Epithelial cell of esophagus (primary cell): ENCODE measurements at regions not wholly inside any gene's neighbourhood (a gene's known extent, or its start where the extent isn't known, plus 50 kb on each side); places are given as distances from the start of the nearest gene placed in this dataset.
"Not testable (repeated sequence)": the region's sequence is repeated elsewhere in the genome, so short reads cannot be mapped to it uniquely, and the experiment has no call there.

Experiments
- DNase-seq: peaks from one replicate; pipeline ENCODE4 v3.0.0; 2010; ENCODE audit warnings: low read depth
- H3K4me3 ChIP-seq: 2 replicates; pipeline ENCODE4 v1.5.1; 2011; ENCODE audit warnings: mild to moderate bottlenecking, low read length, control low read depth
- TF ChIP-seq, protein P1 (sequence below): IDR thresholded peaks from 2 replicates; pipeline ENCODE4 v1.5.1; 2011; ENCODE audit warnings: low read depth, mild to moderate bottlenecking, low read length, control low read depth, inconsistent platforms; ENCODE audit not compliant: insufficient read depth; ENCODE audit errors: missing control alignments

DNA sequence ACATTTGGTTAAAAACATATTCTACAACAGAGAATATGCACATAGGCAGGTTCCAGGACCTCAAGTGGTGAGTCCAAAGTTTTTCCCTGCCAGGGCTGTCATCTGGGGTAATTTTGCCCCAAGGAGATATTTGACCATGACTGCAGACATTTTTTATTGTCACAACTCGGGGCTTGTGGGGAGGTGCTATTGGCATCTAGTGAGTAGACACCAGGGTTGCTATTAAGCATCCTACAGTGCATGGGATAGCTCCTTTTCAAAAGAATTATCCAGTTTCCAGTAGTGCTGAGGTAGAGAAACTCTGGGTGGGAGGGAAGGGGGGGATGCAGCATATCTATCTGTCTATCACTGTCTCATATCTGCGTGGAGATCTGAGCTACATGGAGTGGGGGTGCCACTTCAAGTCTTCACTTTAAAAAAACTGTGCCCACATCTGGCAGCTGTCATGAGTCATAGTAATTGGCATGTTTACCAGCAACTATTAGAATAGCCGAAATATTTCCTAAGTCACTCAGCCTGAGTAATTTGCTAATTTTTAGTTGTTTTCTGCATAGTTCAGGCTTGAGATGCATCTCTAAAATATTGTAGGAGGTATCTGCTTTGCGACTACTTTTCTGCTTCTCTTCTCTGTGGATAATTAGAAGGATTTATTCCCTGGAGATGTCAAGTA, 254.0 kb upstream of the RBMS1 start:
- TF ChIP-seq, protein P1, sequence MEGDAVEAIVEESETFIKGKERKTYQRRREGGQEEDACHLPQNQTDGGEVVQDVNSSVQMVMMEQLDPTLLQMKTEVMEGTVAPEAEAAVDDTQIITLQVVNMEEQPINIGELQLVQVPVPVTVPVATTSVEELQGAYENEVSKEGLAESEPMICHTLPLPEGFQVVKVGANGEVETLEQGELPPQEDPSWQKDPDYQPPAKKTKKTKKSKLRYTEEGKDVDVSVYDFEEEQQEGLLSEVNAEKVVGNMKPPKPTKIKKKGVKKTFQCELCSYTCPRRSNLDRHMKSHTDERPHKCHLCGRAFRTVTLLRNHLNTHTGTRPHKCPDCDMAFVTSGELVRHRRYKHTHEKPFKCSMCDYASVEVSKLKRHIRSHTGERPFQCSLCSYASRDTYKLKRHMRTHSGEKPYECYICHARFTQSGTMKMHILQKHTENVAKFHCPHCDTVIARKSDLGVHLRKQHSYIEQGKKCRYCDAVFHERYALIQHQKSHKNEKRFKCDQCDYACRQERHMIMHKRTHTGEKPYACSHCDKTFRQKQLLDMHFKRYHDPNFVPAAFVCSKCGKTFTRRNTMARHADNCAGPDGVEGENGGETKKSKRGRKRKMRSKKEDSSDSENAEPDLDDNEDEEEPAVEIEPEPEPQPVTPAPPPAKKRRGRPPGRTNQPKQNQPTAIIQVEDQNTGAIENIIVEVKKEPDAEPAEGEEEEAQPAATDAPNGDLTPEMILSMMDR: no peak
- no peak overlapping the region for H3K4me3 ChIP-seq
- peak; percentile 73 for DNase-seq

DNA sequence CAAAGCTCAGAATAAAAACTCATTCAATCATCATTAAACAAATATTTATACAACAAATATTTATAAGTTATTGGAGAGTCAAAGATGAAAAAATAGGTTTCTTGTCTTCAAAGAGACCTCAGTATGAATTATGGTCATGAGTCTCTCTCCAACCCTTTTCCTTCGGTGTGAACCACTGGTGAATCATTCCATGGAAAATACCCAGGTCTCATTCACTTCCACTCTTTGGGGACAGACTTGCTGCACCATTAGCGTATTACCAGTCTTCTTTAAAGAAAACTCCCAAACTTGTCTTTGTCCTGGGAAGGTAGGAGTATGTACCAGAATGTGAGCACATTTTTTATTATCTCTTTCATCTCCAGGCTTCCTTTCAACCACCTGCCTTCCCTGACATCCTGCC, 257.4 kb upstream of the RBMS1 start:
- peak; percentile 61 for DNase-seq
- TF ChIP-seq, protein P1: no peak
- no peak overlapping the region for H3K4me3 ChIP-seq

DNA sequence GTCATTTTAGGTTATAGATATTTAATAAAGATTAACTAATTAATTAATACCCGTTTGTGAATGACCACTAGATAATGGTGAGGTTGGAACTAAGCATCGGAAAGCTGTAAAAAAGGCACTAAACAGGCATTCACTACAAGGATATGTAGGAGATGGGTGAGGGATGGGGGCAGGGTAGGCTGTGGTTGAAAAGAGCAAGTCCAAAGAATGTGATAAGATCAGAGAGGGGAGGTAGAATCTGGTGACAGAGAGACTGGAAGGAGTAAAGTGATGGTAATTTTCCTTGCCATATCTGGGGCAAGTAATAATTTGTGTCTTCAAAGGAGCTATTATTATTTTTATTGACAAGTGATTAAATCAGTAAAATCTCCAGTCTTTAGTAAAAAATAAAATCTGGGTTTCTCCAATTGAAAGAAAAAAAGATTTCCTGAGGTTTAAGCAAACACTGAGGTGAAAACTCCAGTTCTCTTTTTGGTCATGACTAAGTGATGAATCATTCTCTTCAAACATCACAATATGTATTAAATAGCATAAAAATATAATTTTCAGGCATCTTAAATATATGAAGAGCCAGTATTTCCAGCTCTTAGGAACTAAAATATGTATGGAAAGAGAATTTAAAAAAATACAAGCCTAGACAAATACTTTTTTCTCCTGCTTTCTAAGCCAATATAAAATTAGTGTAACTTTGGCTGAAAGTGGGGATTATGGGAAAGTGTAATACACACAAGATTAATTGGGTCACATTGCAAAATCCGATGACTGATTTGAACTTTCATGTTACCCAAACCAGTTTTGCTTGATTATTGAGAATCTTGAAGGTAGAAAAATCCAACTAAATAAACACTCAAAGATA, 259.1 kb upstream of the RBMS1 start:
- TF ChIP-seq, protein P1: no peak
- peak; percentile 86 for DNase-seq
- no peak overlapping the region for H3K4me3 ChIP-seq

DNA sequence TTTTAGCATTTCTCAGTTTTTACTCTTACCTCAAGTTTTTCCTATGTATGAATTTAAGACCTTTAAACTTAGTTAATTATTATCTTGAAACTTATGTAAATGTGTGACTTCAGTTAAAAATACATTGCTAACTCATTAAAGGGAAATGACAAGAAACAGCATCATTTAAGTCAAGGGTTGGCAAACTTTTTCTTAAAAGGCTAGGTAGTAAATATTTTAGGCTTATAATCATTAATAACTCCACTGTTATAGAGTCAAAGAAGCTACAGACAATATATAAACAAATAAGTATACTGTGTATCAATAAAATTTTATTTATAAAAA, 259.7 kb upstream of the RBMS1 start:
- TF ChIP-seq, protein P1: no peak
- no peak for DNase-seq

DNA sequence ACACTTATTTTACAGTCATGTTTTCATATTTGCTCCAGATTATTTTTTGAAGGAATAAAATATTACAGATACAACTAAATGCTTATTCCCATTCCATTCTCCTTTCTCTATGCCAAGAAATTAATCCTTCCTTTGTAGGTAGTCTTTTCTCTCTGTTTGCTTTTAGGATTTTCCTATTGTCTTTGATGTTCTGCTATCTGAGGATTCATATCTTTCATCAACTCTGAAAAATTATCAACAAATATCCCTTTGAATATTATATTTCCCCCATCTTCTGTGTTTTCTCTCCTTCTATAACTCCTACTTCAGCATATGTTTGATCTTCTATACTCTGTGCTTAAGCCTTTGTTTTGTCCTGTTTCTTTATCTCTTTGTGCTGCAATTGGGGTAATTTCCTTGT, 260.4 kb upstream of the RBMS1 start:
- H3K4me3 ChIP-seq: no peak overlapping the region
- TF ChIP-seq, protein P1: no peak

More for the DNA sequence above, 259.7 kb upstream of the RBMS1 start:
- H3K4me3 ChIP-seq: no peak overlapping the region

DNA sequence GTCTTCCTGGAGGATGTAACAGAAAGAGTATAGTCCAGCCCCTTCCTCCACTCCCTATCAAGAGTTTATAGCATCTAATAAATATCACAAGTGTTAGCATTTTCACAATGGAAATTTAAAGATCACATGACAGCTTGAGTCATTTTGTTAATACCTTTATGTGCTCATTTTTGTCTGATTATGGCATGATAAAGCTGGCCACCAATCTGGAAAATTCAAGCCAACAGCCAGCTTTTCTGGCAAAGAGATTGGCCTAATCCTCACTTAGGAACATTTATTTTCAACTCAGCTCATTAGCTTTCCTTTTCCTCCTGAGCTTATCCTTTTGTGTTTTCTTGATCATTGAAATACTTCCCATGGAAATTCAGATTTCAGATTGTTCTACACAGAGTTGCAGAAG, 262.9 kb upstream of the RBMS1 start:
- H3K4me3 ChIP-seq: no peak overlapping the region
- TF ChIP-seq, protein P1: no peak
- no peak for DNase-seq

More for the DNA sequence above, 260.4 kb upstream of the RBMS1 start:
- DNase-seq: no peak

DNA sequence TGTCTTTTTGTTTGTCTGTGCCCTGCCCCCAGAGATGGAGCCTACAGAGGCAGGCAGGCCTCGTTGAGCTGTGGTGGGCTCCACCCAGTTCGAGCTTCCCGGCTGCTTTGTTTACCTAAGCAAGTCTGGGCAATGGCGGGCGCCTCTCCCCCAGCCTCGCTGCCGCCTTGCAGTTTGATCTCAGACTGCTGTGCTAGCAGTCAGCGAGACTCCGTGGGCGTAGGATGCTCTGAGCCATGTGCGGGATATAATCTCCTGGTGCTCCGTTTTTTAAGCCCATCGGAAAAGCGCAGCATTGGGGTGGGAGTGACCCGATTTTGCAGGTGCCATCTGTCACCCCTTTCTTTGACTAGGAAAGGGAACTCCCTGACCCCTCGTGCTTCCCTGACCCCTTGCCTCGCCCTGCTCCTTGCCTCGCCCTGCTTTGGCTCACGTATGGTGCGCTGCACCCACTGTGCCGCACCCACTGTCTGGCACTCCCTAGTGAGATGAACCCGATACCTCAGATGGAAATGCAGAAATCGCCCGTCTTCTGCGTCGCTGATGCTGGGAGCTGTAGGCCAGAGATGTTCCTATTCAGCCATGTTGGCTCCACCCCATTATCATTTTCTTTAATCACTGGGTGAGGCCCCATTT, 269.0 kb upstream of the RBMS1 start:
- not testable (repeated sequence) for H3K4me3 ChIP-seq, DNase-seq
